A673 (cell line): ENCODE measurements at regions not wholly inside any gene's neighbourhood (a gene's known extent, or its start where the extent isn't known, plus 50 kb on each side); places are given as distances from the start of the nearest gene placed in this dataset.

Source experiments
- BruUV-seq: library from RNA; stranded (reverse); fragments of 400-500 nt; replicated peaks from 2 replicates; lab custom pipeline; 2021; lab: Mats Ljungman, UMichigan
- CTCF ChIA-PET: fragments of 300-600 bp; sonication (Branson Sonifier 250); formaldehyde crosslinking; loops from one replicate; lab custom pipeline; 2022; ENCODE audit warnings: antibody characterized with exemption; lab: Charles Lee
- POLR2A ChIA-PET: fragments of 300-600 bp; sonication (Branson Sonifier 250); formaldehyde crosslinking; loops from one replicate; lab custom pipeline; 2022; ENCODE audit warnings: antibody characterized with exemption; ENCODE audit not compliant: low non-redundant PET; lab: Charles Lee
- DNase-seq: peaks from one replicate; pipeline ENCODE4 v3.0.0-alpha.2; 2015; ENCODE audit warnings: low spot score
- H3K27ac ChIP-seq: fragments of 200-600 bp; sonication (generic); 2 replicates; pipeline ENCODE4 v1.5.1; 2016; ENCODE audit warnings: mixed run types, low read depth, mild to moderate bottlenecking, mixed read lengths, antibody characterized with exemption, low read length; ENCODE audit not compliant: poor library complexity, severe bottlenecking
- H3K27me3 ChIP-seq: fragments of 200-600 bp; sonication (generic); replicated peaks from 2 replicates; pipeline ENCODE4 v1.6.1; 2017; ENCODE audit warnings: mixed run types, low read depth, mild to moderate bottlenecking, mixed read lengths, antibody characterized with exemption, low read length; ENCODE audit not compliant: insufficient read depth, poor library complexity
- H3K36me3 ChIP-seq: fragments of 200-600 bp; sonication (generic); 2 replicates; pipeline ENCODE4 v1.6.1; 2016; ENCODE audit warnings: mixed run types, mild to moderate bottlenecking, mixed read lengths, antibody characterized with exemption, low read length; ENCODE audit not compliant: insufficient read depth, poor library complexity, severe bottlenecking
- H3K4me1 ChIP-seq: fragments of 200-600 bp; sonication (generic); 2 replicates; pipeline ENCODE4 v1.6.1; 2017; ENCODE audit warnings: mixed run types, mild to moderate bottlenecking, mixed read lengths, antibody characterized with exemption, low read length; ENCODE audit not compliant: insufficient read depth, poor library complexity, severe bottlenecking
- H3K4me3 ChIP-seq: fragments of 200-600 bp; sonication (generic); 2 replicates; pipeline ENCODE4 v1.5.1; 2016; ENCODE audit warnings: low read depth, mixed run types, mild to moderate bottlenecking, mixed read lengths, low read length; ENCODE audit not compliant: poor library complexity, severe bottlenecking
- H3K9me3 ChIP-seq: fragments of 200-600 bp; sonication (generic); 2 replicates; pipeline ENCODE4 v1.6.1; 2016; ENCODE audit warnings: mixed run types, low read depth, mild to moderate bottlenecking, mixed read lengths, antibody characterized with exemption, low read length; ENCODE audit not compliant: poor library complexity, severe bottlenecking
- EZH2 ChIP-seq: fragments of 200-600 bp; sonication (generic); IDR thresholded peaks from 2 replicates; pipeline ENCODE4 v1.6.1; 2017; ENCODE audit warnings: borderline replicate concordance, low read depth, mild to moderate bottlenecking, mixed read lengths, antibody characterized with exemption, low read length; ENCODE audit not compliant: poor library complexity, severe bottlenecking
- intact Hi-C: fragments of 100-400 bp; cut with micrococcal nuclease; formaldehyde crosslinking; loops from one replicate; pipeline ENCODE4 v1.10.0; 2022; ENCODE audit not compliant: unreplicated experiment
- TF ChIP-seq, protein P1 (sequence below): fragments of 300-800, 200-600 bp; sonication (generic); conservative IDR thresholded peaks from 2 replicates; pipeline ENCODE4 v1.5.1; 2017; ENCODE audit warnings: low read depth, mild to moderate bottlenecking, antibody characterized with exemption, low read length, moderate library complexity, mixed read lengths

DNA sequence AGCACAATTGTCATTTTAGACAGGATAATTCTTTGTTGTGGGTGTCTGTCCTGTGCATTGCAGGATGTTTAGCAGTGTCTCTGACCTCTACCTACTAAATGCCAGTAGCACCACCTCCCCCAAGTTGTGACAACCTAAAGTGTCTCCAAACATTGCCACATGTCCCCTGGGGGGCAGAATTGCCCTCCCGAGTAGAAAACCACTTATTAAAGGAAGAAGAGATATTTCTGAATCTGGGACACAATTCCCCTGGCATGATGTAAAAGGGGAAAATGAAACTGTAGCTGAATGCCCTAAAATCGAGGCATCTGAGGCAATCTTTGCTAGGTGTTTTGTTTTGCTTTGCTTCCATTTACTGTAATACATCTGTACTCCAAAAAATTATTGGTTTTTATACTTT lies 116.8 kb upstream of the NAP1L1 start:
- DNase-seq, result no peak
- intact Hi-C loops, result no loop called here
- TF ChIP-seq EZH2, result no peak
- TF ChIP-seq, protein P1, sequence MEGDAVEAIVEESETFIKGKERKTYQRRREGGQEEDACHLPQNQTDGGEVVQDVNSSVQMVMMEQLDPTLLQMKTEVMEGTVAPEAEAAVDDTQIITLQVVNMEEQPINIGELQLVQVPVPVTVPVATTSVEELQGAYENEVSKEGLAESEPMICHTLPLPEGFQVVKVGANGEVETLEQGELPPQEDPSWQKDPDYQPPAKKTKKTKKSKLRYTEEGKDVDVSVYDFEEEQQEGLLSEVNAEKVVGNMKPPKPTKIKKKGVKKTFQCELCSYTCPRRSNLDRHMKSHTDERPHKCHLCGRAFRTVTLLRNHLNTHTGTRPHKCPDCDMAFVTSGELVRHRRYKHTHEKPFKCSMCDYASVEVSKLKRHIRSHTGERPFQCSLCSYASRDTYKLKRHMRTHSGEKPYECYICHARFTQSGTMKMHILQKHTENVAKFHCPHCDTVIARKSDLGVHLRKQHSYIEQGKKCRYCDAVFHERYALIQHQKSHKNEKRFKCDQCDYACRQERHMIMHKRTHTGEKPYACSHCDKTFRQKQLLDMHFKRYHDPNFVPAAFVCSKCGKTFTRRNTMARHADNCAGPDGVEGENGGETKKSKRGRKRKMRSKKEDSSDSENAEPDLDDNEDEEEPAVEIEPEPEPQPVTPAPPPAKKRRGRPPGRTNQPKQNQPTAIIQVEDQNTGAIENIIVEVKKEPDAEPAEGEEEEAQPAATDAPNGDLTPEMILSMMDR, result no peak
- Histone ChIP-seq H3K27me3 (no peaks in the 10 kb centered on the region), H3K4me1 (no peaks in the 10 kb centered on the region), H3K36me3 (no peaks in the 10 kb centered on the region), H3K4me3 (no peak overlapping the region), H3K9me3 (peaks cover 9% of the 10 kb centered on the region), H3K27ac (no peak overlapping the region)
- ChIA-PET POLR2A (no interaction called here), CTCF (interaction anchor here (0.6 kb wide), 1 partner anchor 66 kb away, joined by 3 read pairs; no protein-coding TSS in a partner anchor)
- BruUV-seq, result no TSS peak

DNA sequence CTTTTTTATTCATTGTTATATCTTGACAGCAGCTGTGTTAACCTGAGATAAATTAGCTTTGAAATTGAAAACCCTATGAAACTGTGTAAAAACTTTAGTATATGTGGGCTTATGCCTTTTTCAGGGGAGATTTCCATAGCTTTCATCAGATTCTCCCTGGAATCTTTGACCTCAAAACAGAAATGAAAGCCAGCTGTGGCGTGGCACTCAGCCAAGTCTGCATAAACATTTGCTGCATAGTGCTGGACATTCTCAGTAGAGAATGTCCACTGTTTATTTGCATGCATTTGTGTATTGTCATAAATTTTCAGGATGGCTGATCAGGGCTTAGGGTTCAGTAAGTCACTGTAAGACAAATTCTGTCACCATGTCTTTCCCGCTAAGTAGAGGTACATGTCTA lies 115.3 kb upstream of the NAP1L1 start:
- H3K9me3 ChIP-seq, result peaks cover 9% of the 10 kb centered on the region
- intact Hi-C loops, result no loop called here
- no peak for TF ChIP-seq EZH2
- TF ChIP-seq, protein P1, result no peak
- no peaks in the 10 kb centered on the region for H3K4me1 ChIP-seq
- peak; percentile 9 for DNase-seq
- H3K27me3 ChIP-seq, result no peaks in the 10 kb centered on the region
- no peak overlapping the region for H3K4me3 ChIP-seq
- no peaks in the 10 kb centered on the region for H3K36me3 ChIP-seq
- POLR2A ChIA-PET, result no interaction called here
- CTCF ChIA-PET, result no interaction called here
- no TSS peak for BruUV-seq
- H3K27ac ChIP-seq, result no peak overlapping the region

DNA sequence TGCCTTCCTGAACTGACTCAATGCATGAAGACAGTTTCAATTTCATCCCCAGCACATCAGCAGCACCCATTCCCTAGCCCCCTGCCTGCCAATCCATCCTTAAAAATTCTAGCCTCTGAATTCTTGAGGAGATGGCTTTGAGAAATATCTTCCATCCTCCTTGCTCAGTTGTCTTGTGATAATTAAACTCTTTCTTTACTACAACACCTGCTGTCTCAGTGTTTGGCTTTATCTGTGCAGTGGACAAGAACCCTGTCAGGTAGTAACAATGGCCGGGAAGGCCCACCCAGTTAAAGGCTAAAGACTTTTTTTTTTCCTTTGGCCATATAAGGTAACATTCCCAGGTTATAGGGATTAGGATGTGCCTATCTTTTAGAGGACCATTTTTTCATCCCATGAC lies 114.4 kb upstream of the NAP1L1 start:
- peaks cover 9% of the 10 kb centered on the region for H3K9me3 ChIP-seq
- POLR2A ChIA-PET, result no interaction called here
- intact Hi-C loops, result no loop called here
- no peaks in the 10 kb centered on the region for H3K4me1 ChIP-seq
- CTCF ChIA-PET, result no interaction called here
- no peaks in the 10 kb centered on the region for H3K27me3 ChIP-seq
- TF ChIP-seq, protein P1, result no peak
- no peak for TF ChIP-seq EZH2
- H3K4me3 ChIP-seq, result no peak overlapping the region
- no peak for DNase-seq
- no peaks in the 10 kb centered on the region for H3K36me3 ChIP-seq
- no peak overlapping the region for H3K27ac ChIP-seq
- no TSS peak for BruUV-seq
